Ishikawa (cell line): ENCODE measurements at regions not wholly inside any gene's neighbourhood (a gene's known extent, or its start where the extent isn't known, plus 50 kb on each side); places are given as distances from the start of the nearest gene placed in this dataset.

ENCODE experiments used
- CEBPB ChIP-seq: IDR thresholded peaks from 2 replicates; pipeline ENCODE4 v1.6.1; 2012
- CREB1 ChIP-seq: IDR thresholded peaks from 2 replicates; pipeline ENCODE4 v1.6.1; 2012; ENCODE audit warnings: low read depth
- EGR1 ChIP-seq: IDR thresholded peaks from 2 replicates; pipeline ENCODE4 v1.6.1; 2012
- EP300 ChIP-seq: IDR thresholded peaks from 2 replicates; pipeline ENCODE4 v1.6.1; 2012; ENCODE audit warnings: borderline replicate concordance
- FOXM1 ChIP-seq: IDR thresholded peaks from 2 replicates; pipeline ENCODE4 v1.6.1; 2012; ENCODE audit warnings: low read depth, borderline replicate concordance
- NFIC ChIP-seq: IDR thresholded peaks from 2 replicates; pipeline ENCODE4 v1.6.1; 2012
- RAD21 ChIP-seq: IDR thresholded peaks from 2 replicates; pipeline ENCODE4 v1.6.1; 2012; ENCODE audit warnings: low read depth
- TAF1 ChIP-seq: IDR thresholded peaks from 2 replicates; pipeline ENCODE4 v1.6.1; 2012; ENCODE audit warnings: low read depth, mild to moderate bottlenecking
- TCF12 ChIP-seq: IDR thresholded peaks from 2 replicates; pipeline ENCODE4 v1.6.1; 2012; ENCODE audit warnings: low read depth
- TEAD4 ChIP-seq: IDR thresholded peaks from 2 replicates; pipeline ENCODE4 v1.6.1; 2012
- YY1 ChIP-seq: IDR thresholded peaks from 2 replicates; pipeline ENCODE4 v1.6.1; 2012; ENCODE audit warnings: low read depth
- ZBTB7A ChIP-seq: IDR thresholded peaks from 2 replicates; pipeline ENCODE4 v1.6.1; 2012; ENCODE audit warnings: low read depth
- TF ChIP-seq, protein P1 (sequence below): IDR thresholded peaks from 2 replicates; pipeline ENCODE4 v1.6.1; 2012
- TF ChIP-seq, protein P2 (sequence below): IDR thresholded peaks from 2 replicates; pipeline ENCODE4 v1.6.1; 2012
- TF ChIP-seq, protein P3 (sequence below): IDR thresholded peaks from 2 replicates; pipeline ENCODE4 v1.6.1; 2012; ENCODE audit warnings: low read depth, mild to moderate bottlenecking

DNA sequence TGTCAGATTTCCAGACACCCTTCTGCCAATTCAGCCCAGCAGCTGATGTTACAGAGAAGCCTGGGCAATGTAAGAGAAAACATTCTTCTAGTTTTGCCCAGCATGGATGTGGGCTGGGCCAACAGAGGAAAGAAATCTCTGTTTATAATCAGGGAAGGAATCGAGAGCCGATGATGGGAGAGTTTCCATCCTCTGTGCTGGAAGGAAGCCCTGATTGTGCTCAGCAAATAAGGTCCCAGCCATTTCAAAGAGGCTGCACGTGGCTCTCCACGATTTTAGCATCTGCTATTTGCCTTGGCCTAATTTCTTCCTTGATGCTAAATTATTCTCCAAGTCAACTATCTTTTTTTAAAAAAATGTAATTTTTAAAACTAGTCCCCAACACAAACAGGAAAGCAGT, 70.0 kb downstream of the IRX6 start:
- TF ChIP-seq EP300 (no peak), CREB1 (no peak), TCF12 (no peak), TEAD4 (no peak), ZBTB7A (no peak), TAF1 (no peak), YY1 (no peak), FOXM1 (no peak), RAD21 (no peak), NFIC (no peak)
- TF ChIP-seq, protein P1, sequence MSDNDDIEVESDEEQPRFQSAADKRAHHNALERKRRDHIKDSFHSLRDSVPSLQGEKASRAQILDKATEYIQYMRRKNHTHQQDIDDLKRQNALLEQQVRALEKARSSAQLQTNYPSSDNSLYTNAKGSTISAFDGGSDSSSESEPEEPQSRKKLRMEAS = no peak
- TF ChIP-seq, protein P2, sequence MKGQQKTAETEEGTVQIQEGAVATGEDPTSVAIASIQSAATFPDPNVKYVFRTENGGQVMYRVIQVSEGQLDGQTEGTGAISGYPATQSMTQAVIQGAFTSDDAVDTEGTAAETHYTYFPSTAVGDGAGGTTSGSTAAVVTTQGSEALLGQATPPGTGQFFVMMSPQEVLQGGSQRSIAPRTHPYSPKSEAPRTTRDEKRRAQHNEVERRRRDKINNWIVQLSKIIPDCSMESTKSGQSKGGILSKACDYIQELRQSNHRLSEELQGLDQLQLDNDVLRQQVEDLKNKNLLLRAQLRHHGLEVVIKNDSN = no peak
- TF ChIP-seq, protein P3, sequence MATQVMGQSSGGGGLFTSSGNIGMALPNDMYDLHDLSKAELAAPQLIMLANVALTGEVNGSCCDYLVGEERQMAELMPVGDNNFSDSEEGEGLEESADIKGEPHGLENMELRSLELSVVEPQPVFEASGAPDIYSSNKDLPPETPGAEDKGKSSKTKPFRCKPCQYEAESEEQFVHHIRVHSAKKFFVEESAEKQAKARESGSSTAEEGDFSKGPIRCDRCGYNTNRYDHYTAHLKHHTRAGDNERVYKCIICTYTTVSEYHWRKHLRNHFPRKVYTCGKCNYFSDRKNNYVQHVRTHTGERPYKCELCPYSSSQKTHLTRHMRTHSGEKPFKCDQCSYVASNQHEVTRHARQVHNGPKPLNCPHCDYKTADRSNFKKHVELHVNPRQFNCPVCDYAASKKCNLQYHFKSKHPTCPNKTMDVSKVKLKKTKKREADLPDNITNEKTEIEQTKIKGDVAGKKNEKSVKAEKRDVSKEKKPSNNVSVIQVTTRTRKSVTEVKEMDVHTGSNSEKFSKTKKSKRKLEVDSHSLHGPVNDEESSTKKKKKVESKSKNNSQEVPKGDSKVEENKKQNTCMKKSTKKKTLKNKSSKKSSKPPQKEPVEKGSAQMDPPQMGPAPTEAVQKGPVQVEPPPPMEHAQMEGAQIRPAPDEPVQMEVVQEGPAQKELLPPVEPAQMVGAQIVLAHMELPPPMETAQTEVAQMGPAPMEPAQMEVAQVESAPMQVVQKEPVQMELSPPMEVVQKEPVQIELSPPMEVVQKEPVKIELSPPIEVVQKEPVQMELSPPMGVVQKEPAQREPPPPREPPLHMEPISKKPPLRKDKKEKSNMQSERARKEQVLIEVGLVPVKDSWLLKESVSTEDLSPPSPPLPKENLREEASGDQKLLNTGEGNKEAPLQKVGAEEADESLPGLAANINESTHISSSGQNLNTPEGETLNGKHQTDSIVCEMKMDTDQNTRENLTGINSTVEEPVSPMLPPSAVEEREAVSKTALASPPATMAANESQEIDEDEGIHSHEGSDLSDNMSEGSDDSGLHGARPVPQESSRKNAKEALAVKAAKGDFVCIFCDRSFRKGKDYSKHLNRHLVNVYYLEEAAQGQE = no peak

DNA sequence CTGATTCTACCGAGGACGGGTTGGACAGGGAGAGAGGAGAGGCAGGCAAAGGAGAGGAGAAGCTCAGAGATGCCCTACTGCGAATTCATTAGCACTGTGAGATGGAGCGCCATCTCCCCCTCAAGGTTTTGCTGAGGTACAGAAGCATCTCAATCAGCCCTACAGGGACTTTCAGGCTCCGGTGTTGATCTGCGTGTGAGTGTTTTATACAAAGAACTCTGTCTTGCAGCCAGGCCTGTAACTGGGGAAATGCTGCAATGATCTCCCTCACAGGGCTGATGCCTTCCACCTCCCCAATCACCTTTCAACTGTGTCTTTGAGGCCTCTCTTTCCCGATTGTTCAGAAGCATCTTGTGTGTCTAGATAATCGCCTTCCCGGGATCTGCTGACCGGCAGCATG, 74.8 kb downstream of the IRX6 start:
- no peak for TF ChIP-seq YY1
- no peak for TF ChIP-seq NFIC
- TF ChIP-seq, protein P2 = no peak
- TF ChIP-seq, protein P1 = no peak
- no peak for TF ChIP-seq TCF12
- TF ChIP-seq EGR1 = no peak
- TF ChIP-seq TEAD4 = no peak
- TF ChIP-seq ZBTB7A = no peak
- no peak for TF ChIP-seq EP300
- no peak for TF ChIP-seq RAD21
- TF ChIP-seq, protein P3 = no peak
- TF ChIP-seq TAF1 = no peak
- no peak for TF ChIP-seq CREB1
- TF ChIP-seq CEBPB = no peak
- TF ChIP-seq FOXM1 = no peak

DNA sequence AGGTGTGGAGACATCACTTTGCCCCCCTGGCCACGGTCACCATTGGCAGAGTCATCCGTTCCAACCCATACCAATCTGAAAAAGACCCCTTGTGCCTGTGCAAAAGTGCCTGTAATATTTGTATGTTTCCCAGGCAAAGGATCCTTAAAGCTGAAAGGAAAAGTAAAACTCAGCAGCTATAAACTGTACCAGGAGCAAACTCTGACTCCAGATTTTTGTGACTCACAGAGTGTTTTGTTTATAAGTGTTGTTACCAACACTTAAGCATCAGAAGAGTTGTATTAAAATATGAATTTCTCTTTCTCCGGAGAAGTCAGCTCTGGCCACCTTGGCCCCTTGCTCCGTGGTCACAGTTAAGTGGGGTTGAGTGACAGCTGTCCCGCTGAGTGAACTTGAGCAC, 75.9 kb downstream of the IRX6 start:
- TF ChIP-seq CEBPB = no peak
- TF ChIP-seq, protein P1 = no peak
- no peak for TF ChIP-seq YY1
- no peak for TF ChIP-seq FOXM1
- TF ChIP-seq EGR1 = no peak
- no peak for TF ChIP-seq EP300
- no peak for TF ChIP-seq RAD21

DNA sequence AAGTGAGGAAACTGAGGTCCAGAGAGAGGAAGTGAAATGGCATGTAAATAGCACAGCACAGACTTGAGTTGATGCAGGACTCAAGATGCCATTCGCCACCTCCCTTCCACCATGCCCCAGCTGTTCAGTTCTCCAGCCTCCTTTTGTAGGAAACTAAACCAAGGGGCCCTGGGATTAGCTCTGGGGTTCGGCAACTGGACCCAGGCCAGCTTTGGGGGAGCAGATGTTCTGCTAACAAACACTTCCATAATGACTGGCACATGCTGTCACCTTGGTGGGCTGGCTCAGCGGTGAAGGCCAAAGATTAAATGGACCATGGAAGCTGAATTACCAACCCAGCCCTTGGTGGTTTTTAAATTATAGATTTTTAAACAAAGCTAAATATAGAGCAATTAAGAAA, 77.0 kb downstream of the IRX6 start:
- TF ChIP-seq TAF1 = no peak
- TF ChIP-seq RAD21 = no peak

DNA sequence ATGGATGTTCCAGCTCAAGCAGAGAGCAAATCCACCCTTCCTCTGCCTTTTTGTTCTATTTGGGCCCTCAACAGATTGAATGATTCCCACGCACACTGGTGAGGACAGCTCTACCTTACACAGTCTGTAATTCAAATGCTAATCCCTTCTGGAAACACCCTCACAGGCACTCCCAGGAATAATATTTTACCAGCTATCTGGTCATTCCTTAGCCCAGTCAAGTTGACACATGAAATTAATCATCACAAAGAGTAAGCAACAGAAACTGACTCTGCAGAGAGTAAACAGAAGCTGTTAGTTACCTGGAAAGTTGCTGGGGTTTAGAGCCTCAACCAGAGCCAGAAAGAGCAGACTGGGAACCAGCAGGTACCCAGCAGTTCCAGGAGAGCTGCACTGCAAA, 75.5 kb upstream of the MMP2 start:
- no peak for TF ChIP-seq TCF12
- no peak for TF ChIP-seq CEBPB
- TF ChIP-seq NFIC = no peak
- TF ChIP-seq TEAD4 = no peak

DNA sequence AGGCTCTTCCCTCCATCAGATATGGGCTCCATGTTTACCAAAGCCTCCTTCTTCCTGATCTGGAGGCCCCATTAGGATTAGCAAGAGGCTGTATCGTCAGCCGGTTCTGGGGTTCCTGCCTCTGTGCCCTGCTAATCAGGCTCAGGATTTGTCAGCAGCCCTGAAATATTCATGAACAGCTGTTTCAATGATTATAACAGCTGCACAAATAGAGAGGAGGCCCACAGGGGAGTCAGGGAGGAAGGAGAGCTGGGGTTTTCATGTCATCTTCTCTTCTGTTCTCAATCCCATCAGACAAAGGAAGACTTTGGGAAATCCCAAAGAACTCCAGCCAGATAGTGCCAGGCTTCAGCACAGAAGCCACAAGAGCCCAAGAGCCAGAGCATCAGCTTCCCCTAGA, 72.3 kb upstream of the MMP2 start:
- no peak for TF ChIP-seq CREB1
- TF ChIP-seq FOXM1 = no peak
- TF ChIP-seq EP300 = no peak
- no peak for TF ChIP-seq TCF12
- no peak for TF ChIP-seq RAD21
- TF ChIP-seq, protein P2 = no peak
- TF ChIP-seq YY1 = no peak
- no peak for TF ChIP-seq ZBTB7A
- no peak for TF ChIP-seq NFIC
- TF ChIP-seq, protein P3 = no peak
- TF ChIP-seq CEBPB = no peak
